GM21786 (cell line): ENCODE measurements at regions not wholly inside any gene's neighbourhood (a gene's known extent, or its start where the extent isn't known, plus 50 kb on each side); places are given as distances from the start of the nearest gene placed in this dataset.
"Not testable (repeated sequence)": the region's sequence is repeated elsewhere in the genome, so short reads cannot be mapped to it uniquely, and the experiment has no call there.

Source experiments
- ATAC-seq: cut with Tn5 transposase; IDR thresholded peaks from one replicate; pipeline ENCODE4 v1.9.1; 2021; ENCODE audit not compliant: unreplicated experiment

GRCh38 chr7:124179641-124180040, 146.8 kb upstream of the TMEM229A start:
- no peak for ATAC-seq

- ATAC-seq, result no peak
These were observed 145.0 kb upstream of the TMEM229A start for GRCh38 chr7:124177891-124178290.

GRCh38 chr7:124171812-124172211, 138.9 kb upstream of the TMEM229A start:
- not testable (repeated sequence) for ATAC-seq

GRCh38 chr7:124171068-124171467, 138.2 kb upstream of the TMEM229A start:
- no peak for ATAC-seq

- no peak for ATAC-seq
These were observed 135.7 kb upstream of the TMEM229A start for GRCh38 chr7:124168616-124169015.

GRCh38 chr7:124162667-124163066, 129.8 kb upstream of the TMEM229A start:
- no peak for ATAC-seq

- ATAC-seq, result peak; percentile 45
These were observed 122.7 kb upstream of the TMEM229A start for GRCh38 chr7:124155432-124156022.

- peak; percentile 77 for ATAC-seq
These were observed 120.2 kb upstream of the TMEM229A start for GRCh38 chr7:124152859-124153692.

GRCh38 chr7:124137664-124138063, 104.8 kb upstream of the TMEM229A start:
- ATAC-seq, result no peak

- no peak for ATAC-seq
These were observed 91.3 kb upstream of the TMEM229A start for GRCh38 chr7:124124201-124124600.

GRCh38 chr7:124120911-124121310, 88.0 kb upstream of the TMEM229A start:
- no peak for ATAC-seq

GRCh38 chr7:124113045-124113444, 80.2 kb upstream of the TMEM229A start:
- no peak for ATAC-seq

- no peak for ATAC-seq
These were observed 73.7 kb upstream of the TMEM229A start for GRCh38 chr7:124106575-124106974.

GRCh38 chr7:124101173-124101768, 68.4 kb upstream of the TMEM229A start:
- no peak for ATAC-seq

- no peak for ATAC-seq
These were observed 67.3 kb upstream of the TMEM229A start for GRCh38 chr7:124100190-124100589.

- ATAC-seq, result not testable (repeated sequence)
These were observed 66.7 kb upstream of the TMEM229A start for GRCh38 chr7:124099585-124099984.

GRCh38 chr7:124089621-124090020, 56.8 kb upstream of the TMEM229A start:
- no peak for ATAC-seq

GRCh38 chr7:124088590-124088989, 55.7 kb upstream of the TMEM229A start:
- ATAC-seq, result no peak

- no peak for ATAC-seq
These were observed 54.0 kb upstream of the TMEM229A start for GRCh38 chr7:124086843-124087242.

- no peak for ATAC-seq
These were observed 52.3 kb upstream of the TMEM229A start for GRCh38 chr7:124085179-124085578.

GRCh38 chr7:124084024-124084423, 51.2 kb upstream of the TMEM229A start:
- no peak for ATAC-seq
